Liver (tissue), 8 donors: ENCODE measurements at regions not wholly inside any gene's neighbourhood (a gene's known extent, or its start where the extent isn't known, plus 50 kb on each side); places are given as distances from the start of the nearest gene placed in this dataset.

Experiments
- DNase-seq: peaks from one replicate; pipeline ENCODE4 v3.0.0-alpha.2; 2017; ENCODE audit warnings: low spot score
- H3K27ac ChIP-seq, 2 donors: one replicate each; pipeline ENCODE4 v1.7.0; 2013; ENCODE audit warnings: inconsistent platforms in 2 of 2, low read length in 2 of 2, control low read depth in 1 of 2, low read depth in 1 of 2, mild to moderate bottlenecking in 1 of 2
- H3K27me3 ChIP-seq, 4 donors: one replicate each; pipeline versions ENCODE4 v1.6.1 to v1.7.0; 2013; ENCODE audit warnings: low read length in 3 of 4, inconsistent platforms in 1 of 4, mild to moderate bottlenecking in 1 of 4, moderate library complexity in 1 of 4; ENCODE audit not compliant: control insufficient read depth in 4 of 4, insufficient read depth in 4 of 4
- H3K36me3 ChIP-seq, 4 donors: one replicate each; pipeline versions ENCODE4 v1.6.1 to v1.7.0; 2013; ENCODE audit warnings: low read length in 3 of 4, mild to moderate bottlenecking in 3 of 4, low read depth in 1 of 4, moderate library complexity in 1 of 4; ENCODE audit not compliant: control insufficient read depth in 4 of 4, insufficient read depth in 3 of 4
- H3K4me1 ChIP-seq, 4 donors: one replicate each; pipeline versions ENCODE4 v1.6.1 to v1.7.0; 2013; ENCODE audit warnings: low read length in 3 of 4, mild to moderate bottlenecking in 3 of 4, moderate library complexity in 1 of 4; ENCODE audit not compliant: control insufficient read depth in 4 of 4, insufficient read depth in 4 of 4
- H3K4me3 ChIP-seq, 3 donors: one replicate each; pipeline versions ENCODE4 v1.6.1 to v1.7.0; 2013; ENCODE audit warnings: low read length in 3 of 3, control low read depth in 1 of 3, low read depth in 1 of 3, mild to moderate bottlenecking in 1 of 3
- H3K9ac ChIP-seq, 2 donors: one replicate each; pipeline ENCODE4 v1.7.0; 2013; ENCODE audit warnings: low read length in 2 of 2, mild to moderate bottlenecking in 2 of 2, moderate library complexity in 2 of 2, control low read depth in 1 of 2, low read depth in 1 of 2
- H3K9me3 ChIP-seq, 4 donors: one replicate each; pipeline versions ENCODE4 v1.6.1 to v1.7.0; 2013; ENCODE audit warnings: low read length in 3 of 4; ENCODE audit not compliant: control insufficient read depth in 4 of 4
- EGR1 ChIP-seq, 2 donors: IDR thresholded peaks; 2 replicates each; pipeline ENCODE4 v1.6.1; 2016 to 2018; ENCODE audit warnings: antibody characterized with exemption in 2 of 2, low read depth in 2 of 2
- FOXA1 ChIP-seq: IDR thresholded peaks from 2 replicates; pipeline ENCODE4 v1.6.1; 2016; ENCODE audit warnings: antibody characterized with exemption
- FOXA2 ChIP-seq: IDR thresholded peaks from 2 replicates; pipeline ENCODE4 v1.6.1; 2016; ENCODE audit warnings: antibody characterized with exemption
- GABPA ChIP-seq, 2 donors: IDR thresholded peaks in 1 of 2; conservative IDR thresholded peaks in 1 of 2; 2 replicates each; pipeline ENCODE4 v1.6.1; 2016; ENCODE audit warnings: antibody characterized with exemption in 2 of 2, mild to moderate bottlenecking in 1 of 2, moderate library complexity in 1 of 2
- HNF4A ChIP-seq, 2 donors: conservative IDR thresholded peaks; 2 replicates each; pipeline ENCODE4 v1.6.1; 2016; ENCODE audit warnings: antibody characterized with exemption in 2 of 2, mild to moderate bottlenecking in 2 of 2
- HNF4G ChIP-seq: IDR thresholded peaks from 2 replicates; pipeline ENCODE4 v1.6.1; 2016; ENCODE audit warnings: antibody characterized with exemption
- JUND ChIP-seq, 2 donors: IDR thresholded peaks; 2 replicates each; pipeline ENCODE4 v1.6.1; 2016; ENCODE audit warnings: antibody characterized with exemption in 2 of 2
- NR2F2 ChIP-seq: IDR thresholded peaks from 2 replicates; pipeline ENCODE4 v1.6.1; 2016; ENCODE audit warnings: antibody characterized with exemption
- RAD21 ChIP-seq, 2 donors: IDR thresholded peaks; 2 replicates each; pipeline ENCODE4 v1.6.1; 2016; ENCODE audit warnings: antibody characterized with exemption in 2 of 2, mild to moderate bottlenecking in 2 of 2
- RXRA ChIP-seq, 2 donors: IDR thresholded peaks; 2 replicates each; pipeline ENCODE4 v1.6.1; 2017 to 2018; ENCODE audit warnings: antibody characterized with exemption in 2 of 2, mild to moderate bottlenecking in 1 of 2
- SP1 ChIP-seq: IDR thresholded peaks from 2 replicates; pipeline ENCODE4 v1.6.1; 2018; ENCODE audit warnings: antibody characterized with exemption, mild to moderate bottlenecking
- TAF1 ChIP-seq: conservative IDR thresholded peaks from 2 replicates; pipeline ENCODE4 v1.6.1; 2016; ENCODE audit warnings: antibody characterized with exemption, mild to moderate bottlenecking
- YY1 ChIP-seq: IDR thresholded peaks from 2 replicates; pipeline ENCODE4 v1.6.1; 2016; ENCODE audit warnings: antibody characterized with exemption, mild to moderate bottlenecking
- WGBS: extraction: QIAGEN DNeasy Blood & Tissue Kit; methylation state at CpG from one replicate; pipeline ENCODE4 v1.1.7; 2013; 5-methylcytosine and 5-hydroxymethylcytosine counted together
- TF ChIP-seq, protein P1 (sequence below): IDR thresholded peaks from 2 replicates; pipeline ENCODE4 v1.6.1; 2016; ENCODE audit warnings: antibody characterized with exemption
- TF ChIP-seq, protein P2 (sequence below): fragments of 150-350 bp; IDR thresholded peaks from 2 replicates; pipeline ENCODE4 v1.5.1; 2017; ENCODE audit warnings: improper control_type of control experiment, low read depth, low read length; ENCODE audit not compliant: missing input control
- TF ChIP-seq, protein P3 (sequence below): IDR thresholded peaks from 2 replicates; pipeline ENCODE4 v1.6.1; 2016; ENCODE audit warnings: antibody characterized with exemption
- TF ChIP-seq, protein P4 (sequence below): IDR thresholded peaks from 2 replicates; pipeline ENCODE4 v1.6.1; 2016; ENCODE audit warnings: antibody characterized with exemption
- TF ChIP-seq, protein P5 (sequence below): IDR thresholded peaks from 2 replicates; pipeline ENCODE4 v1.6.1; 2016; ENCODE audit warnings: antibody characterized with exemption, mild to moderate bottlenecking
- donor health status: healthy.
- donor health status: healthy.
- donor health status: healthy.
- donor health status: healthy.
- donor health status: healthy.

DNA sequence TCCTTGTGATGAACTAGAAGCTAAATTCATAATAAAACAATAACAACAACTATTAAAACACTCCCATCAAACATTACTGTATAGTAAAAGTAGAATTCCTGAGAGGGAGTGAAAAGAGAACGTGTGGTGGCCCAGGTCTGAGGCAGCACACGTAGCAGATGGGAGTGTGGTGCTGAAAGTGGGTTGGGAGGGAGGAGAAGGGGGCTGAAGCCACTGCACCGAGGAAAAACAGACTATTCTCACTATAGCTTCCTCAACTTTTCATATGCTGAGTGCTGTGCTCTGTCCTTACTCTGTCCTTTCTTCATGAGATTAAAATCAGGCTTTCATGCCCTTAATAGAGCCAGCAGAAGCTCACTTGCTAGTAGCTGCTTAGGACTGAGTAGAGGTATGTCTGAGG lies 170.9 kb downstream of the PCSK1 start:
- Histone ChIP-seq H3K36me3 (no peaks in the 10 kb centered on the region), H3K9me3 (no peaks in the 10 kb centered on the region), H3K4me1 (peaks cover 2 to 6% (median 5%) of the 10 kb centered on the region in 4 donors), H3K9ac (no peak overlapping the region), H3K27me3 (no peaks in the 10 kb centered on the region), H3K4me3 (no peak overlapping the region), H3K27ac (no peak overlapping the region)
- WGBS = 87% methylated on average over 3 of the region's 3 CpGs
- TF ChIP-seq RAD21 (IDR thresholded peaks at IDR 0.05) (no peak), TAF1 (no peak), JUND (IDR thresholded peaks at IDR 0.05) (no peak), HNF4G (no peak), GABPA (IDR thresholded peaks at IDR 0.05 in 1 of 2, conservative IDR thresholded peaks at IDR 0.05 in 1 of 2) (no peak), RXRA (IDR thresholded peaks at IDR 0.05) (no peak), HNF4A (conservative IDR thresholded peaks at IDR 0.05) (no peak), YY1 (no peak), FOXA2 (no peak), SP1 (no peak), EGR1 (IDR thresholded peaks at IDR 0.05; ENCODE audit: low read depth in 2 of 2) (no peak), NR2F2 (no peak), FOXA1 (no peak)
- TF ChIP-seq, protein P1, sequence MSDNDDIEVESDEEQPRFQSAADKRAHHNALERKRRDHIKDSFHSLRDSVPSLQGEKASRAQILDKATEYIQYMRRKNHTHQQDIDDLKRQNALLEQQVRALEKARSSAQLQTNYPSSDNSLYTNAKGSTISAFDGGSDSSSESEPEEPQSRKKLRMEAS = no peak
- TF ChIP-seq, protein P2, sequence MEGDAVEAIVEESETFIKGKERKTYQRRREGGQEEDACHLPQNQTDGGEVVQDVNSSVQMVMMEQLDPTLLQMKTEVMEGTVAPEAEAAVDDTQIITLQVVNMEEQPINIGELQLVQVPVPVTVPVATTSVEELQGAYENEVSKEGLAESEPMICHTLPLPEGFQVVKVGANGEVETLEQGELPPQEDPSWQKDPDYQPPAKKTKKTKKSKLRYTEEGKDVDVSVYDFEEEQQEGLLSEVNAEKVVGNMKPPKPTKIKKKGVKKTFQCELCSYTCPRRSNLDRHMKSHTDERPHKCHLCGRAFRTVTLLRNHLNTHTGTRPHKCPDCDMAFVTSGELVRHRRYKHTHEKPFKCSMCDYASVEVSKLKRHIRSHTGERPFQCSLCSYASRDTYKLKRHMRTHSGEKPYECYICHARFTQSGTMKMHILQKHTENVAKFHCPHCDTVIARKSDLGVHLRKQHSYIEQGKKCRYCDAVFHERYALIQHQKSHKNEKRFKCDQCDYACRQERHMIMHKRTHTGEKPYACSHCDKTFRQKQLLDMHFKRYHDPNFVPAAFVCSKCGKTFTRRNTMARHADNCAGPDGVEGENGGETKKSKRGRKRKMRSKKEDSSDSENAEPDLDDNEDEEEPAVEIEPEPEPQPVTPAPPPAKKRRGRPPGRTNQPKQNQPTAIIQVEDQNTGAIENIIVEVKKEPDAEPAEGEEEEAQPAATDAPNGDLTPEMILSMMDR = no peak
- TF ChIP-seq, protein P3, sequence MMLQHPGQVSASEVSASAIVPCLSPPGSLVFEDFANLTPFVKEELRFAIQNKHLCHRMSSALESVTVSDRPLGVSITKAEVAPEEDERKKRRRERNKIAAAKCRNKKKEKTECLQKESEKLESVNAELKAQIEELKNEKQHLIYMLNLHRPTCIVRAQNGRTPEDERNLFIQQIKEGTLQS = no peak
- TF ChIP-seq, protein P4, sequence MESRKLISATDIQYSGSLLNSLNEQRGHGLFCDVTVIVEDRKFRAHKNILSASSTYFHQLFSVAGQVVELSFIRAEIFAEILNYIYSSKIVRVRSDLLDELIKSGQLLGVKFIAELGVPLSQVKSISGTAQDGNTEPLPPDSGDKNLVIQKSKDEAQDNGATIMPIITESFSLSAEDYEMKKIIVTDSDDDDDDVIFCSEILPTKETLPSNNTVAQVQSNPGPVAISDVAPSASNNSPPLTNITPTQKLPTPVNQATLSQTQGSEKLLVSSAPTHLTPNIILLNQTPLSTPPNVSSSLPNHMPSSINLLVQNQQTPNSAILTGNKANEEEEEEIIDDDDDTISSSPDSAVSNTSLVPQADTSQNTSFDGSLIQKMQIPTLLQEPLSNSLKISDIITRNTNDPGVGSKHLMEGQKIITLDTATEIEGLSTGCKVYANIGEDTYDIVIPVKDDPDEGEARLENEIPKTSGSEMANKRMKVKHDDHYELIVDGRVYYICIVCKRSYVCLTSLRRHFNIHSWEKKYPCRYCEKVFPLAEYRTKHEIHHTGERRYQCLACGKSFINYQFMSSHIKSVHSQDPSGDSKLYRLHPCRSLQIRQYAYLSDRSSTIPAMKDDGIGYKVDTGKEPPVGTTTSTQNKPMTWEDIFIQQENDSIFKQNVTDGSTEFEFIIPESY = no peak
- TF ChIP-seq, protein P5, sequence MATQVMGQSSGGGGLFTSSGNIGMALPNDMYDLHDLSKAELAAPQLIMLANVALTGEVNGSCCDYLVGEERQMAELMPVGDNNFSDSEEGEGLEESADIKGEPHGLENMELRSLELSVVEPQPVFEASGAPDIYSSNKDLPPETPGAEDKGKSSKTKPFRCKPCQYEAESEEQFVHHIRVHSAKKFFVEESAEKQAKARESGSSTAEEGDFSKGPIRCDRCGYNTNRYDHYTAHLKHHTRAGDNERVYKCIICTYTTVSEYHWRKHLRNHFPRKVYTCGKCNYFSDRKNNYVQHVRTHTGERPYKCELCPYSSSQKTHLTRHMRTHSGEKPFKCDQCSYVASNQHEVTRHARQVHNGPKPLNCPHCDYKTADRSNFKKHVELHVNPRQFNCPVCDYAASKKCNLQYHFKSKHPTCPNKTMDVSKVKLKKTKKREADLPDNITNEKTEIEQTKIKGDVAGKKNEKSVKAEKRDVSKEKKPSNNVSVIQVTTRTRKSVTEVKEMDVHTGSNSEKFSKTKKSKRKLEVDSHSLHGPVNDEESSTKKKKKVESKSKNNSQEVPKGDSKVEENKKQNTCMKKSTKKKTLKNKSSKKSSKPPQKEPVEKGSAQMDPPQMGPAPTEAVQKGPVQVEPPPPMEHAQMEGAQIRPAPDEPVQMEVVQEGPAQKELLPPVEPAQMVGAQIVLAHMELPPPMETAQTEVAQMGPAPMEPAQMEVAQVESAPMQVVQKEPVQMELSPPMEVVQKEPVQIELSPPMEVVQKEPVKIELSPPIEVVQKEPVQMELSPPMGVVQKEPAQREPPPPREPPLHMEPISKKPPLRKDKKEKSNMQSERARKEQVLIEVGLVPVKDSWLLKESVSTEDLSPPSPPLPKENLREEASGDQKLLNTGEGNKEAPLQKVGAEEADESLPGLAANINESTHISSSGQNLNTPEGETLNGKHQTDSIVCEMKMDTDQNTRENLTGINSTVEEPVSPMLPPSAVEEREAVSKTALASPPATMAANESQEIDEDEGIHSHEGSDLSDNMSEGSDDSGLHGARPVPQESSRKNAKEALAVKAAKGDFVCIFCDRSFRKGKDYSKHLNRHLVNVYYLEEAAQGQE = no peak
- no peak for DNase-seq
